ENCODE measurements at regions not wholly inside any gene's neighbourhood (a gene's known extent, or its start where the extent isn't known, plus 50 kb on each side); places are given as distances from the start of the nearest gene placed in this dataset.
"Not testable (repeated sequence)": the region's sequence is repeated elsewhere in the genome, so short reads cannot be mapped to it uniquely, and the experiment has no call there.

GRCh38 chr12:61531195-61531594, 729.0 kb upstream of the USP15 start:
- no peak for DNase-seq

- DNase-seq, result no peak
These were observed 724.1 kb upstream of the USP15 start for GRCh38 chr12:61536117-61536516.

GRCh38 chr12:61536525-61536924, 723.7 kb upstream of the USP15 start:
- DNase-seq, result no peak

GRCh38 chr12:61538951-61539350, 721.3 kb upstream of the USP15 start:
- no peak for DNase-seq

- DNase-seq, result no peak
These were observed 717.7 kb upstream of the USP15 start for GRCh38 chr12:61542551-61542950.

GRCh38 chr12:61546296-61546695, 713.9 kb upstream of the USP15 start:
- DNase-seq, result no peak

GRCh38 chr12:61553091-61553490, 707.1 kb upstream of the USP15 start:
- DNase-seq, result no peak

- no peak for DNase-seq
These were observed 705.8 kb upstream of the USP15 start for GRCh38 chr12:61554268-61555008.

GRCh38 chr12:61563665-61564450, 696.3 kb upstream of the USP15 start:
- DNase-seq, result no peak

GRCh38 chr12:61564466-61564865, 695.7 kb upstream of the USP15 start:
- no peak for DNase-seq

GRCh38 chr12:61566183-61566582, 694.0 kb upstream of the USP15 start:
- DNase-seq, result no peak

GRCh38 chr12:61574339-61574738, 685.9 kb upstream of the USP15 start:
- DNase-seq, result no peak

GRCh38 chr12:61584943-61585342, 675.3 kb upstream of the USP15 start:
- DNase-seq, result no peak

GRCh38 chr12:61590864-61591263, 669.3 kb upstream of the USP15 start:
- not testable (repeated sequence) for DNase-seq

GRCh38 chr12:61610143-61610542, 650.1 kb upstream of the USP15 start:
- no peak for DNase-seq

GRCh38 chr12:61629702-61630101, 630.5 kb upstream of the USP15 start:
- no peak for DNase-seq

GRCh38 chr12:61646639-61647038, 613.6 kb upstream of the USP15 start:
- DNase-seq, result no peak

GRCh38 chr12:61647566-61647965, 612.6 kb upstream of the USP15 start:
- DNase-seq, result no peak

GRCh38 chr12:61652265-61652664, 607.9 kb upstream of the USP15 start:
- DNase-seq, result no peak

- no peak for DNase-seq
These were observed 605.5 kb upstream of the USP15 start for GRCh38 chr12:61654698-61655097.

GRCh38 chr12:61655241-61655640, 605.0 kb upstream of the USP15 start:
- no peak for DNase-seq

- no peak for DNase-seq
These were observed 592.5 kb upstream of the USP15 start for GRCh38 chr12:61667676-61668075.

GRCh38 chr12:61676520-61676919, 583.7 kb upstream of the USP15 start:
- DNase-seq, result no peak

GRCh38 chr12:61687407-61687806, 572.8 kb upstream of the USP15 start:
- no peak for DNase-seq

GRCh38 chr12:61694214-61694613, 566.0 kb upstream of the USP15 start:
- DNase-seq, result no peak
